Peyer's patch (tissue), 4 donors: ENCODE measurements at regions not wholly inside any gene's neighbourhood (a gene's known extent, or its start where the extent isn't known, plus 50 kb on each side); places are given as distances from the start of the nearest gene placed in this dataset.

Experiments
- DNase-seq, 3 donors: peaks; one replicate each; pipeline ENCODE4 v3.0.0-alpha.2; 2017 to 2019
- H3K27ac ChIP-seq, 4 donors: fragments of 200-600 bp; sonication (generic); one replicate each; pipeline ENCODE4 v1.5.1; 2016 to 2019
- H3K27me3 ChIP-seq, 2 donors: fragments of 200-600 bp; sonication (generic); one replicate each; pipeline ENCODE4 v1.5.1; 2019
- H3K36me3 ChIP-seq, 3 donors: fragments of 200-600 bp; sonication (generic); one replicate each; pipeline ENCODE4 v1.5.1; 2016 to 2019
- H3K4me1 ChIP-seq, 4 donors: fragments of 200-600 bp; sonication (generic); one replicate each; pipeline ENCODE4 v1.5.1; 2016 to 2019
- H3K4me3 ChIP-seq, 4 donors: fragments of 200-600 bp; sonication (generic); 1 replicate in 3 of 4; 2 replicates in 1 of 4; pipeline ENCODE4 v1.5.1; 2016 to 2019; ENCODE audit warnings: mild to moderate bottlenecking in 1 of 4
- H3K9me3 ChIP-seq, 4 donors: fragments of 200-600 bp; sonication (generic); one replicate each; pipeline ENCODE4 v1.5.1; 2016 to 2019; ENCODE audit warnings: mild to moderate bottlenecking in 1 of 4
- CTCF ChIP-seq, 6 experiments: fragments of 450-650 bp in 4 of 6; fragments of 200-600 bp in 2 of 6; sonication (generic) in 1 of 6; IDR thresholded peaks; one replicate each; pipeline ENCODE4 v1.5.1; 2017 to 2019; ENCODE audit warnings: antibody characterized with exemption in 6 of 6, mild to moderate bottlenecking in 3 of 6, moderate library complexity in 1 of 6
- POLR2A ChIP-seq, 2 donors: fragments of 450-650 bp; IDR thresholded peaks; one replicate each; pipeline ENCODE4 v1.5.1; 2017; ENCODE audit warnings: antibody characterized with exemption in 2 of 2, mild to moderate bottlenecking in 2 of 2, moderate library complexity in 2 of 2

- H3K9me3 ChIP-seq: no peaks in the 10 kb centered on the region
- H3K4me3 ChIP-seq: no peak overlapping the region
- no peak for DNase-seq
- H3K36me3 ChIP-seq: no peaks in the 10 kb centered on the region
- TF ChIP-seq POLR2A (IDR thresholded peaks at IDR 0.05): no peak
- TF ChIP-seq CTCF (IDR thresholded peaks at IDR 0.05): no peak
- H3K27ac ChIP-seq: no peak overlapping the region
- H3K27me3 ChIP-seq: no peaks in the 10 kb centered on the region
- H3K4me1 ChIP-seq: no peaks in the 10 kb centered on the region
These were observed 166.9 kb upstream of the SPRY4 start for GRCh38 chr5:142491679-142492078.

GRCh38 chr5:142491270-142491669, 166.4 kb upstream of the SPRY4 start:
- DNase-seq: no peak
- H3K27me3 ChIP-seq: no peaks in the 10 kb centered on the region
- H3K9me3 ChIP-seq: no peaks in the 10 kb centered on the region
- no peak for TF ChIP-seq CTCF (IDR thresholded peaks at IDR 0.05)
- no peak for TF ChIP-seq POLR2A (IDR thresholded peaks at IDR 0.05)
- H3K27ac ChIP-seq: peak overlapping the region in 1 of 4 donors; percentile 19
- no peaks in the 10 kb centered on the region for H3K4me1 ChIP-seq
- no peak overlapping the region for H3K4me3 ChIP-seq
- no peaks in the 10 kb centered on the region for H3K36me3 ChIP-seq

GRCh38 chr5:142486581-142486980, 161.8 kb upstream of the SPRY4 start:
- Histone ChIP-seq H3K27me3 (no peaks in the 10 kb centered on the region), H3K36me3 (no peaks in the 10 kb centered on the region), H3K27ac (no peak overlapping the region), H3K9me3 (peaks cover 0 to 6% (median 3%) of the 10 kb centered on the region in 4 donors), H3K4me3 (no peak overlapping the region), H3K4me1 (no peaks in the 10 kb centered on the region)
- no peak for DNase-seq
- TF ChIP-seq CTCF (IDR thresholded peaks at IDR 0.05): no peak
- no peak for TF ChIP-seq POLR2A (IDR thresholded peaks at IDR 0.05)

GRCh38 chr5:142486020-142486419, 161.2 kb upstream of the SPRY4 start:
- no peak for DNase-seq
- Histone ChIP-seq H3K27me3 (no peaks in the 10 kb centered on the region), H3K36me3 (no peaks in the 10 kb centered on the region), H3K4me1 (no peaks in the 10 kb centered on the region), H3K4me3 (no peak overlapping the region), H3K27ac (no peak overlapping the region), H3K9me3 (peaks cover 0 to 6% (median 3%) of the 10 kb centered on the region in 4 donors)
- TF ChIP-seq POLR2A (IDR thresholded peaks at IDR 0.05) (no peak), CTCF (IDR thresholded peaks at IDR 0.05) (no peak)

GRCh38 chr5:142484821-142485387, 160.1 kb upstream of the SPRY4 start:
- no peak overlapping the region for H3K27ac ChIP-seq
- no peak overlapping the region for H3K4me3 ChIP-seq
- TF ChIP-seq CTCF (IDR thresholded peaks at IDR 0.05) (no peak), POLR2A (IDR thresholded peaks at IDR 0.05) (no peak)
- no peak for DNase-seq
- no peaks in the 10 kb centered on the region for H3K4me1 ChIP-seq
- peaks cover 0 to 6% (median 3%) of the 10 kb centered on the region in 4 donors for H3K9me3 ChIP-seq
- H3K36me3 ChIP-seq: no peaks in the 10 kb centered on the region
- no peaks in the 10 kb centered on the region for H3K27me3 ChIP-seq

GRCh38 chr5:142482207-142482606, 157.4 kb upstream of the SPRY4 start:
- no peak for DNase-seq
- no peak overlapping the region for H3K27ac ChIP-seq
- no peaks in the 10 kb centered on the region for H3K4me1 ChIP-seq
- H3K27me3 ChIP-seq: no peaks in the 10 kb centered on the region
- peaks cover 0 to 6% (median 3%) of the 10 kb centered on the region in 4 donors for H3K9me3 ChIP-seq
- no peak overlapping the region for H3K4me3 ChIP-seq
- TF ChIP-seq CTCF (IDR thresholded peaks at IDR 0.05): no peak
- no peak for TF ChIP-seq POLR2A (IDR thresholded peaks at IDR 0.05)
- H3K36me3 ChIP-seq: no peaks in the 10 kb centered on the region
